NCI-H82 treated with DMSO at 0.1 percent for 48 hours (cell line): ENCODE measurements at regions not wholly inside any gene's neighbourhood (a gene's known extent, or its start where the extent isn't known, plus 50 kb on each side); places are given as distances from the start of the nearest gene placed in this dataset.

Experiments
- DNase-seq: peaks from one replicate; lab custom pipeline; 2025; ENCODE audit not compliant: unreplicated experiment; lab: John Stamatoyannopoulos, UW

DNA sequence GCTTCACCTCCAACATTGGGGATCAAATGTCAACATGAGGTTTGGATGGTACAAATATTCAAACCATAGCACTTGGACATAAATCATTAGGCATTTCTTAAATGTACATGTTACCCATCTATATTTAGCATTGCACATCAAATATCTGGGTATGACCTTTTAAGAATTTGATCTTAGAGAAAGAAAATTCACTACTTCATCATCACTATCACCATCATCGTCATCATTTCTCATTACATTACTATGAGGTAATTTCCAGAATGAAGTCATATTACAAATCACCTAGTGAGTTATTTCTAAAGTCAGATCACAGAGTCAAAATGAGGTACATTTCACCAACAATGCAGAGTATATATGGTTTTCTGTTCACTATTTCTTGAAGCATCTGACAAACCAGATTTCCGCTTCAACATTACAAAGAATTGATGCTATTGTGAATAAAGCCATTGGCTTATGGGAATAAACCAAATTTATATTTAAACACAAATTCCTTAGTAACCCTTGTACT is 356.4 kb upstream of the GYPC start:
- no peak for DNase-seq

DNA sequence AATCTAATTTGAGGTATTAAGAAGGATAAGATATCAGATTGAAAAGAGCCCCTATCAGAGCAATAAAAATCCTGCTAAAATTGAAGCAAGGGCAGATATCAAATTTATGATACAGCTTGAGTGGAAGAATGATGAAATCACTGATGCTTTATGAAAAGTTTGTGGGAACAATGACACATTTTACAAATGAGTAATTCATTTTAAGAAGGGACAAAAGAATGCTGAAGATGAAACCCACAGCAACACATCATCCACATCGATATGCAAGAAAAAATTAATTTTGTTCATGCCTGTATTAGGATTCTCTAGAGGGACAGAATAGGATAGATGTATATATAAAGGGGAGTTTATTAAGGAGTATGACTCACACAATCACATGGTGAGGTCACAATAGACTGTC is 355.6 kb upstream of the GYPC start:
- DNase-seq = no peak

DNA sequence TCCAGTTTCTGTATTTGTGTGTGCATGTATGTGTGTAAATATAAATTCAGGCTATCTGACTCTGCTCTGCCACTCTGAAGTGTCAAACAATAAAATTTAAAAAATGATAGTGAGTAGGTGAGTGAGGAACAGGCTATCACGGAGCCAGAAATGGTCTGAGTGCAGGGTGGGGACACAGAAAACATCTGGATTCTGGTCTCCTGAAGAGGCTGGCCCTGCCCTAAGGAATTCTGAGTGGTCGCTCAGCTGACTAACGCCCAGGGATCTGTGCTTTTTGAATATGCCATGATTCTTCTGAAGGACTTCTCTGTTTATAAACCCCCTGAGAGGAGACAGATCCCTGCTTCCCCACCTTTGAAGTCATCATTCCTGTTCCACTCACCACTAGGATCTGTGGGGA is 353.9 kb upstream of the GYPC start:
- no peak for DNase-seq

DNA sequence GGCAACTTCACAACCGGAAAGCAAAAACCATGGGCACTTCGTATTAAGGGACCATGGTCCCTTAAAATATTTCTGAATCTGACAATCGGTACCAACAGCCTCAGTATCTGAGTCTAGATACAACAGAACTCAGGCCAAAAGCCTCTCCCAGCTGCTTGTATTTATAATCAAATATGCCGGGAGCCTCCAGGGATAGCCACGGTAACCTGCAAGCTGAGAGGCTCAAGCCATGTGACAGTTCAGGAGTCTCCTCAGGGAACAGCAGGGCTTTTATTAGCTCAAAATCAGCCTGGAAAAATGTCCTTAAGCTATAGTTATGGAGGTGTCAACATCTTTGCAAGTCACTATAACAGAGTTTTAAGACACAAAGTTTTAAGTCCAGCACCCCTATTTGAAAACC is 352.8 kb upstream of the GYPC start:
- no peak for DNase-seq

DNA sequence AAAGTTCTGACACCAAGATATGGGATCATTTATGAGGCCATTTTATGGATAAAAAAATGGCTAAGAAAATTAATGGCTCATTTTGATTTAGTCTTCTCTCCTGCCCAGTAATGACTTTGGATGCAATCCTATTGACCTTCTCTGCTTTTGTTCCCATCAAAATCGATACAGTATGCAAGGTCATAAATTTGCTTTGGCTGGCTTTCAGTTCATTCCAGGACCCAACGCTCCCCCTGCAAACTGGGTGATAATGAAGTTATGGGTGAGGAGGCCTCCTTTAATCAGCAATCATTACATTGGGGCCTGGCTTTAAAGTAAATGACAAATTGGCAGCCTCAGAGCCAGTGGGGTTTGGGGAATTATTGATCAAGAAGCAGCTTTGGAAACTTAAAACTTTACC is 351.8 kb upstream of the GYPC start:
- no peak for DNase-seq

DNA sequence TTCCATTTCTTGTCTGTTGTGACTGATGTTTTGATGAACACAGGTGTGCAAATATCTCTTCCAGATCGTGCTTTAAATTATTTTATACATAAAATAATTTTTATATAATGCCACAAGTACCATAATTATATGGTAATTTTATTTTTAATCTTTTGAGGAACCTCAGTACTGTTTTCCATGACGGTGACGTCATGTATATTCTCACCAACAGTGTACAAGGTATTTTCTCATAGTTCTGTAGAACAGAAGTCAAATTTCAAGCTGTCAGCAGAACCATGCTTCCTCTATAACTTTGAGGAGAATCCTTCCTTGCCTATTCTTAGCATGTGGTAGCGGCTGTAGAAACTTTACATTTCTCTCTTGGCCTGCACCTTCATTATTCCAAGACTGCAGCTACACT is 349.4 kb upstream of the GYPC start:
- no peak for DNase-seq

DNA sequence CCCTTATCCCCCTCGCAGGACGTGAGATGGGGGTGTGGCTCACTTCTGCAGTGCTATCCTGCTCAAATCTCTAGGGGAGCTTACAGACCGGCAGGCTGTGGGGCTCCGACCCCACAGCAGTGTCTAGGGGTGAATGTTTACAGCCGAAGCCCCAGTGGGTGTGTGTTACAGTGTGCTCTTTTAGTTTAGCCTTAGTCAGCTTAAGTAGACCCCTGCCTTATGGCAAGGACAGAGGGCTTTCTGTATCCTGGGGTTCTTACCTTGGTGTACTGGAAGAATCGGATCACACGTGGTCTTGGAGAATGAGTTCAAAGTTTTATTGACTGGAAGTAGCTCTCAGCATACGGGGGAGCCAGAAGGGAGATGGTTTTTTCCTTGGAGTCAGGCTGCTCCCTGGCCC is 348.2 kb upstream of the GYPC start:
- DNase-seq = no peak

DNA sequence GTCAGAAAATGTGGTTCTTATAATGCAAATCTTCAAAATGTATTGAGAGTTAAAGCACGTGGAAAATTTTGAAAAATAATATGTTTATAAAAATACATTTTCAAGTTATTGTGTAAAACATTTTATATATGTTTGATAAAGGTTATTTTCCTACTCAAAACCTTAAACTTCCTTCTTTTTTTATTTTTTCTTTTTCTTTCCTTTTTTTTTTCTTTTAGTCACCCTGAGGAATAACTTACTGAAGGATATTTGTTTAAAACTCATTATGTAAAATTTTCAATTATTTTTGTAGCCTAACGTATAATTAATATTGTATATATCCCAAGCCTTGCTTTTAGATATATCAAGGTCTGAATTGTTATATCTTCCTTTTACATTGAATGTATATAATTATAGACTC is 346.8 kb upstream of the GYPC start:
- no peak for DNase-seq

DNA sequence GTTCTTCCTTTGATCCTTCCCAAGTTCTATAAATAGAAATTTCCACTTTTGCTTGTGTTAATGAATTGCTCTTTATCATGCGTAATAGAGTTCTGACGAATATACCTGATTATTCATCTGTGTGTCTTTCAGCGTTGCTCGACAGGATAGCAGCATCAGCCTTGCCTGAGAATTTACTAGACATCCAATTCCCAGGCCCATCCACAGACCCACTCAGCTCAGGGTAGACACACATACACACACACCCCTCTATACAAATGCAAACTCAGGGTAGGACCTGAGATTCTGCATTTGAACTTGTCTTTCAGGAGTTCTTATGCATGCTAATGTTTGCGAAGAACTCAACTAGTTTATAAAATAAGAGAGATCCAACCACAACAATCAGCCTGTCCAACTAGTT is 343.4 kb upstream of the GYPC start:
- no peak for DNase-seq

DNA sequence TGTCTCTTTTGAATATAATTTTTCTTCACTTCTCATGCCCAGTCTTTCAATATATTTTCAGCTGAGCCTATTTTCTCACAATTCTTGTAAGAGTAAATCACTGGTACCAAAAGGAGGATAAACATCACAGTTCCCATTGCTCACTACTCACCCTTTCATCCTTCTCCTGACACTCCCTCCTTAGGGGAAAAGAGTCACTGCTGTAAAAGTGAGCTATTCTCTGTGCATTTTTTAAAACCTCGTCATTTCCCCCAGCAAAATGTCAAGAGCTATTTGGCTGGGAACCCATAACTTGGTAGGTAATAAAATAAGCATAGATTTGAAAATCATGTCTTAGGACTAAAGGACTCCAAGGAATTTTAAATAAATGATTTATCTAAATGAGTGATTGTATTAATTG is 340.1 kb upstream of the GYPC start:
- no peak for DNase-seq

DNA sequence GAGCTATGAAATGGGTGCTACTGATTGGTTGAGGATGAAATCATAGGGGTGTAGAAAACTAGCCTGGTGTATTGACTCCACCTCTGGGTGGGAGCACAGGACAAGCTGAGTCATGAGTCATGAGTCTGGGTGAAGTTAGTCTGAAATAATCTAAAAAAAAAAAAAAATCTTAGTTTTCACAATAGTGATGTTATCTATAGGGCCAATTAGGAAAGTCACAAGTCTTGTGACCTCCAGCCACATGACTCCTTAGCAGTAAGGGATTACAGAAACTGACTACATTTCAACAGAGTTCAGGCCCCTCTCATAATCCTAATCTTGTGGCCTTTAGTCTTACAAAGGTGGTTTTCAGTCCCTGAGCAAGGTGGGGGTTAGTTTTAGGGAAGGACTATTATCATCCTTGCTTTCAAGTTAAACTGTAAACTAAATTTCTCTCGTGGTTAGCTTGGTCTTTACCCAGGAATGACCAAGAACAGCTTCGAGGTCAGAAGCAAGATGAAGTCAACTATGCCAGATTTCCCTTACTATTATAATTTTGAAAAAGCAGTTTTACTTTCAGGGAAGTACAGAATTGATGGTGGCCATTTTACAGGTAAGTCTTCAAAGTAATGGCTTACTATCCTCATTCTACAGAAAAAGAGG is 338.0 kb upstream of the GYPC start:
- DNase-seq = no peak

DNA sequence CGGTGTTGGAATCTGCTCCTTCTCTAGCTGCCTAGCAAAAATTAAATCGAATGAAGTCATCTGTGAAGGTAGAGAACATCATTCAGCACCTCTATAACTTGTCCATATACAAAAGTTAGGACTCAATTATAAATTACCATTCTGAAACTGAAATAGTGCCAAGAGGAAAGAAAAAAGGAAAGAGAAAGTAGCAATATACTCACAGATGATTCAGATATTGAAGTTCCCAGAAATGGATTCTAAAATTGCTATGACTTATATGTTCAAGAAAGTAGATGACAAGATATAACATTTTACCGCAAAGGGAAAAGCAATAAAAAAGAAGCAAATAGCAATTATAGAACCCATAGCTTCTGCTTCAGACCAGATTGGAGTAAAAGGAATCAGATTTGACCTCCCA is 333.6 kb upstream of the GYPC start:
- DNase-seq = no peak

DNA sequence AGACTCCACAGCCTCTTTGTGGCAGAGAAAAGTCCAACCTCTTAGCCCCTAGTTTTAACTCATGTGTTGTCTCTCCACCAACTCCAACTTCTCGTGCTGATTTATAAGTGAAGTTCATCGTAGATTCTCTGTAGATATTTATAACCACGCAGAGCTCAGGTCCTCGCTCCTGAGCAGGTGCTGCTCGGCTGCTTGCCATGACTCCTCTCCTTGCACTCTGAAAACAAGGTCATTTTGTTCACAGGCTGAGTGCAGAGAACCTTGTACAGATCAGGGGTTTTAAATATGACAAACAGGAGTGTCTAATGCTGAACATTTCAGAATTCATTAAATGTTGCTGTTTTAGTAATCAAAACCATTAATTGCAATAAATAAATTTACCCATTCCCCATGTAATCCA is 330.8 kb upstream of the GYPC start:
- DNase-seq = no peak

DNA sequence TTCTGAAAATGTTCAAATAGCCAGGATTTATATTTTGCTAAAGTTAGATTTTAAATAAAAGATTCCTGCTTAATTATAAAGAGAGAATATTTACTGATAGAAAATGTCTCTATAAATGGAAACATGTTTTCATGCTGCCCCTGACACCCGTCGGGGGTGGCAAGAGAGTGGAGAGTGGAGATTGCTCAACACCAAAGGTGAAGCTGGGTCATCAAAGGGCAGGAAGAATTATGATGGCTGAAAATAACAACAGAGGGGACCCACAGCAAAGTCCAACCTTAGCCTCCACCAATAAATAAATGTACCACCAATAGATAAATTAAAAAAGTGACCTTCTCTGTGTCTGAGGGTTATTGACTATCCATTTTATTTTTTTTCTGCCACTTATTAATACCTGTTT is 326.8 kb upstream of the GYPC start:
- no peak for DNase-seq

DNA sequence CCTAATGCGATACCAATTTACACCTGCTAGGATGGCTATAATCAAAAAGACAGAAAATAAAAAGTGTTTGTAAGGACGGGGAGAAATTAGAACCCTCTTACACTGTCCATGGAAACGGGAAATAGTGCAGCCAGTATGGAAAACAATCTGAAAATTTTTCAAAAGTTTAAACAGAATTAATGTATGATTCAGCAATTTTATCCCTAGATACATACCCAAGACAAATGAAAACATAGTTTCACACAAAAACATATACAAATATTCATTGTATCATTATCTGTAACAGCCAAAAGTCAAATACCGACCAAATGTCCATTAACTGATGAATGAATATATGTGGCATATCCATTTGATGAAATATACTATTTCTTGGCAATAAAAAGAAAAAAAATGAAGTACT is 313.5 kb upstream of the GYPC start:
- no peak for DNase-seq

DNA sequence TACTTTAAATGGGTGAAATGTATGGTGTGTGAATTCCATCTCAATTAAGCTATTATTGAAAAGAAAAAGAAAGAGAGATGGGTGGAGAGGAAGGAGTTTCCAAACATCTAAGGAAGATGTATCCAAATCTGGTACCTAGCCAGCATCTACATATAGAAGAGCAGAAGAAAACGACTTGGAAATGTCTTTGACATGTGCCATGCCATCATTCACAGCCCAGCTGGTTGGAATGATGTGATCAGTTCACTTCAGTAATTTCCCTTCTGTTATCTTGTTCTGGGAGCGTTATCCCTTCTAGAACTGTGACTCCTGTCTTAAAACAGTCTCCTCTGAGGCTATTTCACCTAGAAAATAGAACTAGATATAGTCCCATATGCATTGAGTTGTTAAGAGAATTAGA is 312.8 kb upstream of the GYPC start:
- DNase-seq = no peak

DNA sequence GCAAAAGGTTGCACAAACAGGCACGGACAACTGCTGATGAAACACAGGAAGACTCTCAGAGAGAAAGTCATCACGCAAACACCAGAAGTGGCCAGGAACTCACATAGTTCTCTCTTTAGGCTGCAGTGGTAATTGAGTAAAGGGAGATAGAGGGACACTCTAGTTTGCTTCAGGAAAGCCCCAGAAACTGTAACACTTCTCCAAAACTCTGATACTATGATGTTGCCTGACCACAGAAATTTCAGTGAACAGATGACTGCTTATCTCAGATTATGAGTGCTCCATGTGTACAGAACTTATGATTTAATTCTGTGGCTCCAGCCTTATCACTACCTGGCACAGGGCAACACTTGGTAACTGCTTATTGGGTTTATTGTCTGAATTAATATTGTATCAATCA is 311.5 kb upstream of the GYPC start:
- no peak for DNase-seq

DNA sequence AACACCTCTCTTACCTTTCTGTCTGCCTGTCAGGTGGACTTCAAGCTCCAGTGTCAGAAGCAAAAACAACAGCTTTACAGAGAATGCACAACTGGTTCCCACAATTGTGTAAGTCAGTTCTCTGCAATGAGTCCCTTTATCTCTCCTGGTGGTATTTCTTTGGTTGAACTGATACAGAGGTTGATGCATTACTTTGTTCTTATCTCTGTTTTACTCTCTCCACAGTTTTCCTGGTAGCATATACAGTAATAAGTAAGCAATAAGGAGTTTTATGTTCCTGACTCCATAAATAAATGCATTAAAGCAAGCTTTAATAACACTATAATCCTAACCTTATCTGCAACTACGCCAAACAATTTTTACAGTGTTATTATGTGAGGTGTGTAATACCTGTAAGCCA is 310.3 kb upstream of the GYPC start:
- no peak for DNase-seq

DNA sequence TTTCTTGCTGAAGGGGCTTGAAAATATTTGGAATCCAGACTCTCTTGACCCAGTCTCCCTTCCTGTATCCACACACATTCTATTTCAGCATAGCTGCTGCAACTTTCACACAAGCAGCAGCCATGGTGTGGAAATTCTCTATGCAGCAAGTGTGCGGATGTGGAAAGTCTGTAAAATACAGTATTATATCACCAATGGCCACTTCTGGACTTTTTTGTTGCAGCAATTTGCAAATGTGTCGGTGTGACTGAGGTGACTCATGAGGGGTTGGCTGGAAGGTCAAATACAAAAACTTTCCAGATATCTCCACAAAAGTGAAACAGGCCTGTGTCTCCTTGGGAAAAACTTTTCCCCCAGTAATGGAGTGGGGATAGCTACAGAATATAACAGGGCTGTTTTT is 299.3 kb upstream of the GYPC start:
- no peak for DNase-seq

DNA sequence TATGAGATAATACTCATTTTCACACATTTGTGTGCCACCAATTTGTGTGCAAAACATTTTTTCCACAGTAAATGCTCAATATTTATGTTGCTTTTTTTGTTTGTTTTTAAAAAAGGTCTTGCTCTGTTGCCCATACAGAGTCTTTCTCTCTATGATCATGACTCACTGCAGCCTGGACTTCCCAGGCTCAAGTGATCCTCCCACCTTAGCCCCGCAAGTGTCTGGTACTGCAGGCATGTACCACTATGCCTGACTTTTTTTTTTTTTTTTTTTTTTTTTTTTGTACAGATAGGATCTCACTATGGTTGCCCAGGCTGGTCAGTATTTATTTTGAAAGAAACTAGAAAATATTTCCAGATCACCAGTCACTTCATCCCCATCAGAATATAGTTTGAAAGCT is 297.8 kb upstream of the GYPC start:
- no peak for DNase-seq

DNA sequence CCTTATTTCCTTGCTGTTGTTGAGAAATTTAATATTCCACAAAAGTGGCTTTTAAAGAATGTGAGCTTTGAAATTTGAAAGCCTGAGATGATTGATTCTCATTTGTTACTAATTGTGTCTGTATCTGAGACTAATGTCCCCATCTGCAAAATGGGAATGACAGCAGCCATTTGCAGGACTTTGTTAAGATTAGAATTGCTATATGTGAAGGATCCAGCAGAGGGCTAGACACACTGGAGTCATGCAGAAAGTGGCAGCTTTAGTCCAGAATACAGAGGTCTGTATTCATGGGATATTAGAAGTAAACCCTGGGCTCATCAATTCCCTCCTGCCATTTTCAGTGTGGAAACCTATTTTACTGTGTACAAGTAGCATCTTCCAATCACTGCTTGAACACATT is 296.5 kb upstream of the GYPC start:
- DNase-seq = no peak

DNA sequence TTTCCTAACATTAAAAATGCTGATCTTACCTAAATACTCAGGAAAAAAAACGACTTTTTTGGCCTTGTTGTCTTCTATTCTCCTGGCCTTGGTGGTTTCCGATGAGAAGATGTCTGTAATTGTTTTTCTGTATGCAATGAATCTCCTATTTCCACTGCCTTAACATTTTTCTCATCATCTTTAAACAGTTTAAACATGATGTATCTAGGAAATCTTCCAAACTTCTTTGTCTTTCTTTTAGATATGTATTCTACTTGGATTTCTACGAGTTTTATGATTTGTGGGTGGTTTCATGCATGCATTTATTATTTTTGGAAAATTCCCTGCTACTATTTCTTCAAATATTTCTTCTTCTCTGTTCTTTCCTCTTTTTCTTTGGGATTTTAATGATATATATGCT is 288.6 kb upstream of the GYPC start:
- no peak for DNase-seq

DNA sequence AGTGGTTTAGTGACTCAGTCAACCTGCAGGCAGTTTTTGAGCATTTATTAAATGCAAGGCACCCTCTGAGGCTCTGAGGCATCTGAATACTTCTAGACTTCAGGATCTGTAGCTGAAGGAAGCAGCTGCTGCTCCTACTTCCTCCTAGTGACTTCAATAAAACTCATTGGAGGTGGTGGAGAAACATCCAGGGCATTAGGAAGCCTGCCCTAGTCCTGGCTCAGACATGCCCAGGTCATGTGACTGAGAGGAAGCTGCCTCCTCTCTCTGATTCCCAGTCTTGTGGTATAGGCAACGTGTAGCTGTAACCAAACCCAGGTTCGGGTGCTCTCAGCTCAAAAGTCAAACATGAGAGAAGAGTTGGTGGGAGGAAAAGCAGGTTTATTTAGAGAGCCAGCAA is 287.2 kb upstream of the GYPC start:
- no peak for DNase-seq

DNA sequence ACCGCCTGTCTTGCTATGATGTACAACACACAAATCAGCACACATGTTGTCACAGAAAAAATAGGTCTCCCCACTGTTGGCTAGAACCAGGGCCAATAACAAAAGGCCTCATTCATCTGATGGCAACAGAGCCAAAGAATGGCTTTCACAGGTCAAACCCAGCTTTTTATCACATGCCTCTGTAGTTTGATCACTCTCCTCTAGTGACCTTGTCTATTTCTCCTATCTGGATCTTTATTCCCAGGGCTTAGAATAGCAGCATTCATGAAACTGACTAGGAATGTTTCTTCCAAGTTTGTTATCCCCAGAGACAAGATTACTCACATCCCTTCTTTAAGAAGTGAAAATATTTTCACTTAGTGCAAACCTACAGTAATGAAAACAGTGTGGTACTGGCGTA is 285.8 kb upstream of the GYPC start:
- no peak for DNase-seq
